Uterus (tissue), 3 donors: ENCODE measurements at regions not wholly inside any gene's neighbourhood (a gene's known extent, or its start where the extent isn't known, plus 50 kb on each side); places are given as distances from the start of the nearest gene placed in this dataset.

Source experiments
- DNase-seq, 2 donors: peaks; one replicate each; pipeline ENCODE4 v3.0.0-alpha.2; 2019 to 2020
- H3K27ac ChIP-seq, 2 donors: fragments of 200-600 bp; sonication (generic); 1 replicate in 1 of 2; 2 replicates in 1 of 2; pipeline ENCODE4 v1.5.1; 2016 to 2018
- H3K27me3 ChIP-seq, 2 donors: fragments of 200-600 bp; sonication (generic); one replicate each; pipeline ENCODE4 v1.5.1; 2018 to 2019; ENCODE audit warnings: control low read depth in 1 of 2
- H3K36me3 ChIP-seq, 2 donors: fragments of 200-600 bp; sonication (generic); one replicate each; pipeline ENCODE4 v1.5.1; 2019; ENCODE audit warnings: control low read depth in 1 of 2
- H3K4me1 ChIP-seq, 2 donors: fragments of 200-600 bp; sonication (generic); one replicate each; pipeline ENCODE4 v1.5.1; 2018 to 2019; ENCODE audit warnings: control low read depth in 1 of 2
- H3K4me3 ChIP-seq, 2 donors: fragments of 200-600 bp; sonication (generic); 1 replicate in 1 of 2; 2 replicates in 1 of 2; pipeline ENCODE4 v1.5.1; 2018 to 2019; ENCODE audit warnings: mild to moderate bottlenecking in 1 of 2
- H3K9me3 ChIP-seq, 2 donors: fragments of 200-600 bp; sonication (generic); one replicate each; pipeline ENCODE4 v1.5.1; 2019; ENCODE audit warnings: control low read depth in 1 of 2
- POLR2A ChIP-seq, 2 donors: fragments of 450-650 bp; IDR thresholded peaks; one replicate each; pipeline ENCODE4 v1.6.1; 2016; ENCODE audit warnings: antibody characterized with exemption in 2 of 2, mild to moderate bottlenecking in 1 of 2, moderate library complexity in 1 of 2
- intact Hi-C: fragments of 100-400 bp; cut with DNase I; formaldehyde crosslinking; loops from one replicate; pipeline ENCODE4 v1.15.1; 2023; ENCODE audit warnings: low total_unique reads
- TF ChIP-seq, protein P1 (sequence below), 4 experiments: fragments of 200-600 bp in 2 of 4; fragments of 450-650 bp in 2 of 4; sonication (generic) in 2 of 4; IDR thresholded peaks; one replicate each; pipeline ENCODE4 v1.5.1; 2016 to 2019; ENCODE audit warnings: antibody characterized with exemption in 4 of 4, mild to moderate bottlenecking in 2 of 4, moderate library complexity in 1 of 4
- donor health status: DM: yes; HTN: yes; CAD: no.

- Histone ChIP-seq H3K4me1 (no peaks in the 10 kb centered on the region), H3K4me3 (no peak overlapping the region), H3K36me3 (no peaks in the 10 kb centered on the region), H3K9me3 (no peaks in the 10 kb centered on the region), H3K27me3 (no peaks in the 10 kb centered on the region), H3K27ac (no peak overlapping the region)
- no peak for DNase-seq
- TF ChIP-seq POLR2A (IDR thresholded peaks at IDR 0.05) = no peak
- TF ChIP-seq, protein P1, sequence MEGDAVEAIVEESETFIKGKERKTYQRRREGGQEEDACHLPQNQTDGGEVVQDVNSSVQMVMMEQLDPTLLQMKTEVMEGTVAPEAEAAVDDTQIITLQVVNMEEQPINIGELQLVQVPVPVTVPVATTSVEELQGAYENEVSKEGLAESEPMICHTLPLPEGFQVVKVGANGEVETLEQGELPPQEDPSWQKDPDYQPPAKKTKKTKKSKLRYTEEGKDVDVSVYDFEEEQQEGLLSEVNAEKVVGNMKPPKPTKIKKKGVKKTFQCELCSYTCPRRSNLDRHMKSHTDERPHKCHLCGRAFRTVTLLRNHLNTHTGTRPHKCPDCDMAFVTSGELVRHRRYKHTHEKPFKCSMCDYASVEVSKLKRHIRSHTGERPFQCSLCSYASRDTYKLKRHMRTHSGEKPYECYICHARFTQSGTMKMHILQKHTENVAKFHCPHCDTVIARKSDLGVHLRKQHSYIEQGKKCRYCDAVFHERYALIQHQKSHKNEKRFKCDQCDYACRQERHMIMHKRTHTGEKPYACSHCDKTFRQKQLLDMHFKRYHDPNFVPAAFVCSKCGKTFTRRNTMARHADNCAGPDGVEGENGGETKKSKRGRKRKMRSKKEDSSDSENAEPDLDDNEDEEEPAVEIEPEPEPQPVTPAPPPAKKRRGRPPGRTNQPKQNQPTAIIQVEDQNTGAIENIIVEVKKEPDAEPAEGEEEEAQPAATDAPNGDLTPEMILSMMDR (IDR thresholded peaks at IDR 0.05) = no peak
- intact Hi-C loops = no loop called here
Measured at GRCh38 chr3:79917561-79917960, 149.8 kb upstream of the ROBO1 start.

DNA sequence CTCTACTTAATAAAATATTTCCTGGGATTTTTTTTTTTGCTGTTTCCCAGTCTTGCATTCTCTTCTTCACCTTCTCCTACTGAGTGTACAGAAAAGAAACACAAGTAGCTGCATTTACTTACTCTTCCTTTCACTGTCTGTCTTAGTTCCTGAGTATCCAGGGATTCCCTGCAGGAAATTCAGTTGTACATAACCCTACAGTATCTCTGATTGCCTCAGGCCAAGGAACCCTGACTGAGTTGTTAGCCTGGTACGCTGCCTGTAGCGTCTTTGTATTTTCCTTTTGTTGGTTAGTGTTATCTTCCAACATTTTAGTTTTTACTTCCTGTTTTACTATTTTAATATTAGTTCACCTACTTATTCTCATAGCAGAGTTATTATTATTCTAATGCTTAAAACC is 142.5 kb upstream of the ROBO1 start:
- H3K9me3 ChIP-seq = no peaks in the 10 kb centered on the region
- intact Hi-C loops = no loop called here
- H3K4me1 ChIP-seq = no peaks in the 10 kb centered on the region
- H3K27ac ChIP-seq = no peak overlapping the region
- H3K27me3 ChIP-seq = no peaks in the 10 kb centered on the region
- DNase-seq = no peak
- no peak for TF ChIP-seq POLR2A (IDR thresholded peaks at IDR 0.05)
- TF ChIP-seq, protein P1 (IDR thresholded peaks at IDR 0.05) = no peak
- H3K36me3 ChIP-seq = no peaks in the 10 kb centered on the region
- H3K4me3 ChIP-seq = no peak overlapping the region

DNA sequence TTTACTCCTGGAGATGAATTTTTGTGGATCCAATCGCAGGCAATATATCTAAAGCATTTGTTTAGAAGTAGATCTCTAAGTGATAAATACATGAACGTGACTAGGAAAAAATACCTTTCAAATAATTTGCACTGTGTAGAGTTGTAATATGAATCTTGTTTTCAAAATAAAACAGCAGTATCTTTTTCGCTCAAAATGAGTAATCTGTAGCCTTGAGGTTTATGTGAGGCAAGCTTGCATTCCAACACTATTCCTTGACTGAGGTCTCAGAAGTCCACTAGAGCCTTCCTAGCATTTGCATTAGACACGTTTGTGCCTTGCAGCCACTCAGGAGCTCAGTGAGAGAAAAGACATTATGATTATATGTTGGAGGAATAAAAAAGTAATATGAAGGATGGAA is 138.3 kb upstream of the ROBO1 start:
- Histone ChIP-seq H3K27ac (no peak overlapping the region), H3K36me3 (no peaks in the 10 kb centered on the region), H3K4me1 (no peaks in the 10 kb centered on the region), H3K27me3 (no peaks in the 10 kb centered on the region), H3K9me3 (no peaks in the 10 kb centered on the region), H3K4me3 (no peak overlapping the region)
- DNase-seq = no peak
- intact Hi-C loops = no loop called here
- TF ChIP-seq, protein P1 (IDR thresholded peaks at IDR 0.05) = no peak
- TF ChIP-seq POLR2A (IDR thresholded peaks at IDR 0.05) = no peak

GRCh38 chr3:79902151-79902550 is 134.4 kb upstream of the ROBO1 start:
- DNase-seq = no peak
- intact Hi-C loops = no loop called here
- Histone ChIP-seq H3K27me3 (no peaks in the 10 kb centered on the region), H3K4me3 (no peak overlapping the region), H3K4me1 (no peaks in the 10 kb centered on the region), H3K9me3 (no peaks in the 10 kb centered on the region), H3K27ac (no peak overlapping the region), H3K36me3 (no peaks in the 10 kb centered on the region)
- no peak for TF ChIP-seq POLR2A (IDR thresholded peaks at IDR 0.05)
- TF ChIP-seq, protein P1 (IDR thresholded peaks at IDR 0.05) = no peak

GRCh38 chr3:79898907-79899306 is 131.1 kb upstream of the ROBO1 start:
- H3K36me3 ChIP-seq = no peaks in the 10 kb centered on the region
- H3K4me3 ChIP-seq = no peak overlapping the region
- intact Hi-C loops = no loop called here

More at GRCh38 chr3:79898907-79899306, 131.1 kb upstream of the ROBO1 start:
- no peak for DNase-seq
- Histone ChIP-seq H3K27ac (no peak overlapping the region), H3K9me3 (no peaks in the 10 kb centered on the region), H3K4me1 (no peaks in the 10 kb centered on the region), H3K27me3 (no peaks in the 10 kb centered on the region)
- TF ChIP-seq POLR2A (IDR thresholded peaks at IDR 0.05) = no peak
- TF ChIP-seq, protein P1 (IDR thresholded peaks at IDR 0.05) = no peak
